ENCODE measurements at regions not wholly inside any gene's neighbourhood (a gene's known extent, or its start where the extent isn't known, plus 50 kb on each side); places are given as distances from the start of the nearest gene placed in this dataset.
"Not testable (repeated sequence)": the region's sequence is repeated elsewhere in the genome, so short reads cannot be mapped to it uniquely, and the experiment has no call there.

- DNase-seq = no peak
Observed at GRCh38 chr10:9253121-9253520, 1198.6 kb downstream of the GATA3 start.

GRCh38 chr10:9254353-9254752, 1199.9 kb downstream of the GATA3 start:
- no peak for DNase-seq

GRCh38 chr10:9260690-9261089, 1206.2 kb downstream of the GATA3 start:
- DNase-seq = no peak

- DNase-seq = no peak
Observed at GRCh38 chr10:9262770-9263169, 1208.3 kb downstream of the GATA3 start.

- DNase-seq = no peak
Observed at GRCh38 chr10:9268176-9268575, 1213.7 kb downstream of the GATA3 start.

GRCh38 chr10:9273126-9273833, 1218.8 kb downstream of the GATA3 start:
- DNase-seq = not testable (repeated sequence)

GRCh38 chr10:9274206-9274755, 1219.8 kb downstream of the GATA3 start:
- no peak for DNase-seq

GRCh38 chr10:9275861-9276260, 1221.4 kb downstream of the GATA3 start:
- DNase-seq = no peak

- no peak for DNase-seq
Observed at GRCh38 chr10:9285690-9286089, 1231.2 kb downstream of the GATA3 start.

GRCh38 chr10:9289811-9290210, 1235.3 kb downstream of the GATA3 start:
- DNase-seq = no peak

- no peak for DNase-seq
Observed at GRCh38 chr10:9291081-9291480, 1236.6 kb downstream of the GATA3 start.

- DNase-seq = no peak
Observed at GRCh38 chr10:9294132-9294663, 1239.7 kb downstream of the GATA3 start.

GRCh38 chr10:9294865-9295264, 1240.4 kb downstream of the GATA3 start:
- DNase-seq = no peak

GRCh38 chr10:9296190-9296589, 1241.7 kb downstream of the GATA3 start:
- no peak for DNase-seq

GRCh38 chr10:9297580-9297979, 1243.1 kb downstream of the GATA3 start:
- no peak for DNase-seq

GRCh38 chr10:9299966-9300365, 1245.5 kb downstream of the GATA3 start:
- DNase-seq = no peak

- no peak for DNase-seq
Observed at GRCh38 chr10:9301148-9301547, 1246.7 kb downstream of the GATA3 start.

GRCh38 chr10:9301554-9301953, 1247.1 kb downstream of the GATA3 start:
- DNase-seq = no peak

- no peak for DNase-seq
Observed at GRCh38 chr10:9302140-9302746, 1247.8 kb downstream of the GATA3 start.

GRCh38 chr10:9305018-9305655, 1250.6 kb downstream of the GATA3 start:
- no peak for DNase-seq

- DNase-seq = no peak
Observed at GRCh38 chr10:9311702-9312499, 1257.4 kb downstream of the GATA3 start.

GRCh38 chr10:9315292-9315691, 1260.8 kb downstream of the GATA3 start:
- no peak for DNase-seq

GRCh38 chr10:9331583-9332008, 1277.1 kb downstream of the GATA3 start:
- DNase-seq = no peak
